Colonic mucosa (tissue), 4 donors: ENCODE measurements at regions not wholly inside any gene's neighbourhood (a gene's known extent, or its start where the extent isn't known, plus 50 kb on each side); places are given as distances from the start of the nearest gene placed in this dataset.

Source experiments
- DNase-seq: peaks from one replicate; pipeline ENCODE4 v3.0.0-alpha.2; 2020
- H3K27ac ChIP-seq: fragments of 200-600 bp; one replicate; pipeline ENCODE4 v1.8.0; 2021
- H3K27me3 ChIP-seq: fragments of 200-600 bp; one replicate; pipeline ENCODE4 v1.8.0; 2021
- H3K36me3 ChIP-seq: fragments of 200-600 bp; one replicate; pipeline ENCODE4 v1.8.0; 2021
- H3K4me1 ChIP-seq: fragments of 200-600 bp; one replicate; pipeline ENCODE4 v1.8.0; 2021; ENCODE audit warnings: mild to moderate bottlenecking
- H3K4me3 ChIP-seq: fragments of 200-600 bp; one replicate; pipeline ENCODE4 v1.8.0; 2021
- H3K9ac ChIP-seq, 2 donors: one replicate each; pipeline ENCODE4 v1.7.0; 2013; ENCODE audit warnings: control low read depth in 2 of 2, low read depth in 2 of 2, low read length in 2 of 2
- H3K9me3 ChIP-seq: fragments of 200-600 bp; one replicate; pipeline ENCODE4 v1.8.0; 2021
- CTCF ChIP-seq: fragments of 200-600 bp; IDR thresholded peaks from one replicate; pipeline ENCODE4 v1.8.0; 2022; ENCODE audit warnings: antibody characterized with exemption, mild to moderate bottlenecking
- intact Hi-C: fragments of 100-400 bp; cut with DNase I; formaldehyde crosslinking; loops from one replicate; pipeline ENCODE4 v1.14.1; 2022
- donor health status: healthy.
- donor health status: DM: no; HTN: no; CAD: no.
- donor health status: DM: no; HTN: no; CAD: no.

- no peak overlapping the region for H3K27ac ChIP-seq
- no peaks in the 10 kb centered on the region for H3K9me3 ChIP-seq
- H3K9ac ChIP-seq = no peak overlapping the region
- H3K4me3 ChIP-seq = no peak overlapping the region
- H3K4me1 ChIP-seq = no peaks in the 10 kb centered on the region
- no peak for TF ChIP-seq CTCF
- no peak for DNase-seq
- H3K36me3 ChIP-seq = no peaks in the 10 kb centered on the region
- no peaks in the 10 kb centered on the region for H3K27me3 ChIP-seq
- intact Hi-C loops = no loop called here
Observed at GRCh38 chr5:68793993-68794392, 299.8 kb upstream of the SLC30A5 start.

- no peak for DNase-seq
- Histone ChIP-seq H3K4me1 (no peaks in the 10 kb centered on the region), H3K27me3 (no peaks in the 10 kb centered on the region), H3K27ac (no peak overlapping the region), H3K4me3 (no peak overlapping the region), H3K36me3 (no peaks in the 10 kb centered on the region), H3K9me3 (no peaks in the 10 kb centered on the region), H3K9ac (no peak overlapping the region)
- intact Hi-C loops = no loop called here
- no peak for TF ChIP-seq CTCF
Observed at GRCh38 chr5:68795190-68795589, 298.6 kb upstream of the SLC30A5 start.

- H3K36me3 ChIP-seq = no peaks in the 10 kb centered on the region
- no peak overlapping the region for H3K9ac ChIP-seq
- no peaks in the 10 kb centered on the region for H3K27me3 ChIP-seq
- H3K4me3 ChIP-seq = no peak overlapping the region
- H3K27ac ChIP-seq = no peak overlapping the region
- H3K4me1 ChIP-seq = no peaks in the 10 kb centered on the region
- intact Hi-C loops = no loop called here
- no peak for DNase-seq
- no peak for TF ChIP-seq CTCF
- no peaks in the 10 kb centered on the region for H3K9me3 ChIP-seq
Observed at GRCh38 chr5:68798877-68799843, 294.7 kb upstream of the SLC30A5 start.

GRCh38 chr5:68802430-68802829 lies 291.4 kb upstream of the SLC30A5 start:
- no peak for DNase-seq
- Histone ChIP-seq H3K4me3 (no peak overlapping the region), H3K9ac (no peak overlapping the region), H3K4me1 (no peaks in the 10 kb centered on the region), H3K36me3 (no peaks in the 10 kb centered on the region), H3K9me3 (no peaks in the 10 kb centered on the region), H3K27ac (no peak overlapping the region), H3K27me3 (no peaks in the 10 kb centered on the region)
- TF ChIP-seq CTCF = no peak
- intact Hi-C loops = no loop called here

- Histone ChIP-seq H3K27me3 (no peaks in the 10 kb centered on the region), H3K4me3 (no peak overlapping the region), H3K27ac (no peak overlapping the region), H3K9me3 (no peaks in the 10 kb centered on the region), H3K4me1 (no peaks in the 10 kb centered on the region), H3K36me3 (no peaks in the 10 kb centered on the region), H3K9ac (no peak overlapping the region)
- TF ChIP-seq CTCF = no peak
- intact Hi-C loops = no loop called here
- no peak for DNase-seq
Observed at GRCh38 chr5:68803881-68804319, 289.9 kb upstream of the SLC30A5 start.
